B cell (primary cell): ENCODE measurements at regions not wholly inside any gene's neighbourhood (a gene's known extent, or its start where the extent isn't known, plus 50 kb on each side); places are given as distances from the start of the nearest gene placed in this dataset.

ENCODE experiments used
- EZH2 ChIP-seq: IDR thresholded peaks from 2 replicates; pipeline ENCODE4 v1.6.1; 2012; ENCODE audit warnings: borderline replicate concordance, low read depth, mild to moderate bottlenecking, moderate library complexity, low read length; ENCODE audit not compliant: insufficient read depth, poor library complexity, severe bottlenecking
- TF ChIP-seq, protein P1 (sequence below): fragments of 200-600 bp; IDR thresholded peaks from one replicate; pipeline ENCODE4 v1.8.0; 2022; ENCODE audit warnings: antibody characterized with exemption, mild to moderate bottlenecking

DNA sequence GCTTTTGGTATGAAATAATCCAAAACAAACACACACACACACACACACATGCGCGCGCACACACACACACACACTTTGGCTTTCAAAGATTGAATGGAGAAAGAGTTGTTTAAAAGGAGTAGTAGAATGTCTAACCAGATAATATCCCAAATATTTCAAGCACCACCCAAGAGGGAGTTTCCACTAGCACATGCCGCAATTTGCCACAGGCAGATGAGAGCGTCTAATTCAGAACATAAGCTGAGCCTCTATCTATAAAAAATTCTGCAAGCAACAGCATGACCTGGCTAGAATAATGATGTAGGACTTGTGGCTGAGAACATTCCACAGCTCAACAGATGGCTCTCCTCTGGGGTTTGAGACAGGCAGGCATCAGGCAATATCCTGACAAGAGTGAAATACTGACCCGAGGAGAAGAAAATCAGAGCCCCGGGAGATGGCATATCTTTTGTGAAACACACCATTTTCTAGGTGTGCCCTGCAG is 302.5 kb upstream of the GADL1 start:
- TF ChIP-seq, protein P1, sequence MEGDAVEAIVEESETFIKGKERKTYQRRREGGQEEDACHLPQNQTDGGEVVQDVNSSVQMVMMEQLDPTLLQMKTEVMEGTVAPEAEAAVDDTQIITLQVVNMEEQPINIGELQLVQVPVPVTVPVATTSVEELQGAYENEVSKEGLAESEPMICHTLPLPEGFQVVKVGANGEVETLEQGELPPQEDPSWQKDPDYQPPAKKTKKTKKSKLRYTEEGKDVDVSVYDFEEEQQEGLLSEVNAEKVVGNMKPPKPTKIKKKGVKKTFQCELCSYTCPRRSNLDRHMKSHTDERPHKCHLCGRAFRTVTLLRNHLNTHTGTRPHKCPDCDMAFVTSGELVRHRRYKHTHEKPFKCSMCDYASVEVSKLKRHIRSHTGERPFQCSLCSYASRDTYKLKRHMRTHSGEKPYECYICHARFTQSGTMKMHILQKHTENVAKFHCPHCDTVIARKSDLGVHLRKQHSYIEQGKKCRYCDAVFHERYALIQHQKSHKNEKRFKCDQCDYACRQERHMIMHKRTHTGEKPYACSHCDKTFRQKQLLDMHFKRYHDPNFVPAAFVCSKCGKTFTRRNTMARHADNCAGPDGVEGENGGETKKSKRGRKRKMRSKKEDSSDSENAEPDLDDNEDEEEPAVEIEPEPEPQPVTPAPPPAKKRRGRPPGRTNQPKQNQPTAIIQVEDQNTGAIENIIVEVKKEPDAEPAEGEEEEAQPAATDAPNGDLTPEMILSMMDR: no peak
- no peak for TF ChIP-seq EZH2
